GM19467 (cell line): ENCODE measurements at regions not wholly inside any gene's neighbourhood (a gene's known extent, or its start where the extent isn't known, plus 50 kb on each side); places are given as distances from the start of the nearest gene placed in this dataset.

ENCODE experiments used
- ATAC-seq: cut with Tn5 transposase; IDR thresholded peaks from one replicate; pipeline ENCODE4 v1.9.1; 2021; ENCODE audit warnings: mild to moderate bottlenecking, moderate library complexity; ENCODE audit not compliant: unreplicated experiment

DNA sequence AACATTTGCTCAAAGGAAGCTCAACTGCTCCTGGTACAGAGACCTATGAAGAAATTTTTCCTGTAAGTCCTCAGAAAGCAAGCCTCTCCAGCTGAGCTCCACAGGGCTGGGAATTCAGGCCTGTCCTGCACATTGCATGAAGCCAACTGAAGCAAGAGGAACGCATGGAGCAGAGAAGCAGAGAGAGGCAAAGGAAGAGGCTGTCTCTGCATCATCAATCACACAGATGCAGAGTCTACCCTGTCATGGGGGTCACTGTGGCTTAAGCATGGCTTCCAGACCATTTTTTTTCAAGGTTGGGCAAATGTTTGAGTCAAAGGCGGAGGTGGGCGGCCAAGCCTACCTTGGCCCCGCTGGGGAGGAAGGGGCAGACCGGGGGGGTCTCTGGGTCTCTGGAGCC is 110.3 kb upstream of the MSX1 start:
- no peak for ATAC-seq

DNA sequence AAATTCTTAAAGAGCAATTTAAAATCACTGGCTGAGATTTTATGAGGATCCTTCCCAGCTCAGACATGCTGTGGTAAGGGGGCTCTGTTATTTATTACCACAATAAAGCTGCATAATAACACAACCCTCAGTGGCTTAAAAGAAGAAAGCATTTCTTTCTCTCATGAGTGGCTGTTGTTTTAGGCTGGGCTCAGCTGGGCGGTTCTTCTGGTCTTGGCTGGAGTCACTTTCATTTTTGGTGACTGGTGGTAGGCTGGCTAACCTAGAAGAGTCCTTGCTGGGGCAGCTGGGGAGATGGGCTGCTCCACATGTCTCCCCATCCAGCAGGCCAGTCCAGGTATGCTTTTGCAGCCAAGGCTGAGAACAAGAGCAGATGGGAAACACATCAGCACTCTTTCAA is 113.0 kb upstream of the MSX1 start:
- ATAC-seq: no peak

- no peak for ATAC-seq
Observed at GRCh38 chr4:4740071-4740470, 119.4 kb upstream of the MSX1 start.

GRCh38 chr4:4735870-4736269 is 123.6 kb upstream of the MSX1 start:
- no peak for ATAC-seq

DNA sequence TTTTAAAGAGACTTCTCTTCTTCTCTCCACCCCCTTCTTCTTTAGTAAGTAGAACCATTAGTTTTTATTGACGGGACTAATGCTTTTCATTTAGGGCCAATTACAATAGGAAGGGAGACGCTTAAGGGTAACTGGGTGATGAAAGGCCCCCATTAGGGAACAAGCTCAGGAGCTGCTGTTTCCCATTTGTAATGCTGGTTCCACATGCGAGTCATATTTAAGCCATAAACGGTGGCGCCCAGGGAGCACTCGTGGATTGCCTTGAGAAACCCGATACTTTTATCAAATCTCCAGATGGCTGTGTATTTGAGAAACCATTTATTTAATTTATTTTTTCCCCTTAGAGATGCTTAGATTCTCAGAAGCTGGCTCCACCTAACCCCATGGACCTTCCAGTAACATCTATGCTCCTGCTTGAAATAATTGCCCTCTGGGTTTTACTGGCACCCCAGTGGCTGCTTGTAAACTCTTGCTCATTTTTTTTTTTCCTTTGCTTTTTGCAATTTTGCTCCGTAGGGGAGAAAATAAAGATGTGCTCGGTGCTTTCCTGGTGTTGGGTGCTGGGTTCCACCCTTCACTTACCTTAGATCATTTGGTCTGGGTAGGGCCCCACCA is 124.2 kb upstream of the MSX1 start:
- ATAC-seq: no peak

- ATAC-seq: no peak
Observed at GRCh38 chr4:4734425-4734824, 125.0 kb upstream of the MSX1 start.

DNA sequence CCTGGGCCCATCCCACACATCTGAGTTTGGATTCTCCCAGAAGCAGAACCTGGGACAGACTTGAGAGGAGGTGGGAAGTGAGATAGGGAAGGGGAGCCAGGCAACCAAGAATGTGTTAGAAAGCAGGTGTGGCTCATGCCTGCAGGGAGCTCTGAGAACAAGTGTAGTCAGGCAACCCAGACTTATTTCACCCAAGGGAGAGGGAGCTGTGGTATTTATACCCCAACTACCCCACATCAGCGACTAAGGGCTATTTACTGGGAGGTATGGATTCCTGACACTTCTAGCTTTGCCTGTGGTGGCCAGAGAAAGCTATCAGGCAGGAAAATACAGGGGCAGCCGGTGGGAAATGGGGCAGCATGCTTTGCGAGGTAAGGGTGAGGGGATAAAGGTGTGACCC is 125.8 kb upstream of the MSX1 start:
- ATAC-seq: no peak

- ATAC-seq: no peak
Observed at GRCh38 chr4:4730249-4730648, 129.2 kb upstream of the MSX1 start.

GRCh38 chr4:4729206-4729605 is 130.3 kb upstream of the MSX1 start:
- ATAC-seq: no peak

DNA sequence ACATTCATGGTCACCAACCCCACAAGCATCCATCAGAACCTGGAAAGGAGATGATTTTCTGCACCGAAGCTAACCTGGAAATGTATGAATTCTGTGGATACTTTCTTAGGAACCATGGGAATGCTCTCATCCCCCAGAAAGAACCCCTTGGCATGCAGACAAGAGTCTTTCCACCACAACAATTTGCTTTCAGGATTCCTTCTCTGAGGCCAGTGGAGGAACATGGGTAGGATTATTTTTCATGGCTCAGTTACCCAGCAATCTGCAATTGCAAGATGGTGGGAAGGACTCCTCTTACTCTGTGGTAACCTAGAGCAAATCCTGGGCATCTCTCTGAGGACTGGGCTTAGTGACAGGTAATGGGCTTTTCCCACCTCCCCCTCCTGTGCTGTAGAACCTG is 131.9 kb upstream of the MSX1 start:
- no peak for ATAC-seq

GRCh38 chr4:4726051-4726450 is 133.4 kb upstream of the MSX1 start:
- no peak for ATAC-seq

DNA sequence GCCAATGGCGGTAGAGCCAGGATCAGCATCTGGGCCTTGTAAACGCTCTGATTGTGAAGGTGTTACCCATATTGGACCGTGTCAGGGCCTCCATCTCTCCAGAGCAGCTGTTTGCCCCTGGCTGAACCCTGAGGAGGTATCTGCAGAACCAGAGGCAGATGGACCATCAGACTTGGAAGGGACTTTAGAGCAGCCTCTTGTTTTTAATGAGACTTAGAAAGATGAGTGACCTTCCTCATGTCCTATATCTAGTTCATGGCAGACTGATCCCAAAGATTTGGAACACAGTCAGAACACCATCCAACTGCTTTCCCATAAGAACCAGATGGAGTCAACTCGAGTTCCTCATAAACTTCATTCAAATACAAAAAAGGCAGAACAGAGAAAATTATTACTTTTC is 135.1 kb upstream of the MSX1 start:
- no peak for ATAC-seq

DNA sequence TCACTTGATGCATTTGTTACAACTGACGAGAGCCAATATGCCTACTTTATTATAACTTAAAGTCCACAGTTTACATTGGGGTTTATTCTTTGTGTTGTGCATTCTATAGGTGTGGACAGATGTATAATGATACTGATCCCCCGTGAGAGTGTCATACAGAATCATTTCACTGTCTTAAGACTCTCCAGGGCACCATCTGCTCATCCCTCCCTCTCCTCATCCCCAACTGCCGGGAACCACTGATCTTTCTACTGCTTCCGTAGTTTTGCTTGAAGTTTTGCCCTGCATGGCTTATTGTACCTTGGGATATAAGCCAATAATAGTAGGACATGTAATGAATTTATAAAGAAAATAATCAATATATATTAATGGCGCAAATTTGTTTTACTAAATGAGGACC is 137.8 kb upstream of the MSX1 start:
- no peak for ATAC-seq

- no peak for ATAC-seq
Observed at GRCh38 chr4:4720646-4721045, 138.8 kb upstream of the MSX1 start.

DNA sequence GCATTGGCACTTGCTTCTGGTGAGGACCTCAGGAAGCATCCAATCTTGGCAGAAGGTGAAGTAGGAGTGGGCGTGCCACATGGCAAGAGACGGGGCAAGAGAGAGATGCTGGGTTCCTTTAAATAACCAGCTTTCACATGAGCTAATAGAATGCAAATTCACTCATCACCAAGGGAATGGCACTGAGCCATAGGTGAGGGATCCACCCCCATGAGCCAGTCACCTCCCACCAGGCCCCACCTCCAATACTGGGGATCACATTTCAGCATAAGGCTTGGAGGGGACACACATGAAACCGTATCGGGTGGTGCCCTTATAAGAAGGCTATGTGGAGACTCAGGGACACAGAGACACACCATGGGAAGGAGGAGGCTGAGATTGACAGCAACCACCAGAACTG is 140.0 kb upstream of the MSX1 start:
- no peak for ATAC-seq

GRCh38 chr4:4717692-4718091 is 141.8 kb upstream of the MSX1 start:
- ATAC-seq: no peak

DNA sequence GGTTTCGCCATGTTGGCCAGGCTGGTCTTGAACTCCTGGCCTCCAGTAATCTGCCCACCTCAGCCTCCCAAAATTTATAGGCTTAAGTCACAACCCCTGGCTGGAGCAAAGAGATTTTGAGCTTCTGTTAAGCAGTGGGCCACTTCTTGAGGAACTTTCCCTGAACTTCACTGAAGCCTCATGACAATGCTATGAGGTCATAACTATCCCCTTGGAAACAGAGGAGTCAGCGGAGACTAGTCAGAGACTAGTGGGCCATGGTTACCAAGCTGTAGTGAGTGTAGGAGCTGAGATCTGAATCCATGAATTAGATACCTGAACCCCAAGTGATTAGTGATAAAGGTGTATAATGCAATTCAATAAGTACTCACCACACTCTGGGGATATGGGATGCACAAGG is 145.1 kb upstream of the MSX1 start:
- ATAC-seq: no peak

- no peak for ATAC-seq
Observed at GRCh38 chr4:4712800-4713528, 146.5 kb upstream of the MSX1 start.

- no peak for ATAC-seq
Observed at GRCh38 chr4:4711902-4712301, 147.6 kb upstream of the MSX1 start.

GRCh38 chr4:4709736-4710135 is 149.7 kb upstream of the MSX1 start:
- ATAC-seq: no peak

DNA sequence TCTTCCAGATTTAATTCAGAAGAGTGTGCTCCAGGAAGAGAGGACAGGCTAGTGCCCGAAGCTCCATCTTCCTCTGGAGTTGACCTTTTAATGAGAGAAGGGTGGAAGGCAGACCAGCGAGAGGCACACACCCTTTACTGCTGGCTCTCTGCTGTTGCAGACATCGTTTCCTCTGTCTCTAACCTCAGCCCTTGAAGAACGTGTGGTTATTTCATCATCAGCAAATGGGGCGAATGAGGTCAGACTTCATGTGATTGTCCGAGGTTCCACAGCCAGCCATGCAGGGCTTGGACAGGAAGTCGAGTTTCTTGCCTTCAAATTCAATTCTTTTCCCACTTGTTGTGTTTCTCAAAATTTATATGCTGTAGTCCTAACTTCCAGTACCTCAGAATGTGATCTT is 155.2 kb upstream of the MSX1 start:
- no peak for ATAC-seq

DNA sequence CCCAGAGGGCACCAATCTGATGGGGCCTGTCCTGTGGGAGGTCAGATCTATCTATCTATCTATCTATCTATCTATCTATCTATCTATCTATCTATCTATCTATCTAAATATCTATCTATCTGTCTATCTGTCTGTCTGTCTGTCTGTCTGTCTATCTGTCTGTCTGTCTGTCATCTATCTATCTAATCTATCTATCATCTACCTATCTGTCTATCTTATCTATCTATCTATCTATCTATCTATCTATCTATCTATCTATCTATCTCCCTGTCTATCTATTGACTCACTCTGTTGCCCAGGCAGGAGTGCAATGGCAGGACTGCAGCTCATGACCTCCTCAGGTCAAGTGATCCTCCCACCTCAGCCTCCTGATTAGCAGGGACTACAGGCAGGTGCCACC is 155.7 kb upstream of the STX18 start:
- ATAC-seq: no peak

DNA sequence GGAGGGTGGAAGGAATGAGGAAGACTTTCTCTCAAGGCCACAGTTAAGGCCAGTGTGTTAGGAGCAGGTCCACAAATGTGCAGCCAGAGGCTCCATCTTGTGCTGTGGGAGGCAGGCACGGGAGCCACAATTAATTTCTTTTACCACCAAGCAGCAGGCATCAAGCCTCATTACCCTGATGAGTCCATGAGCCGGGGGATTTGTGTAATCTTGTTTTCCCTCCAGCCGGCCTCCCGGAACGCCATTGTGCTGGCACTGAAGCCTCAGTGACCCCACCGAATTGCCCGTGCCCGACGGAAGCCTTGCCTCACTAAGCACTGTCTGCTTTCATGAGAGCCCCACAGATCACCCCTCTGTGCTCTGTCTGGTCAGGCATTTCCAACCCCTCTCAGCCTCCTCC is 154.7 kb upstream of the STX18 start:
- ATAC-seq: no peak
